GM18498 (cell line): ENCODE measurements at regions not wholly inside any gene's neighbourhood (a gene's known extent, or its start where the extent isn't known, plus 50 kb on each side); places are given as distances from the start of the nearest gene placed in this dataset.

Experiments used
- ATAC-seq: cut with Tn5 transposase; IDR thresholded peaks from one replicate; pipeline ENCODE4 v1.9.1; 2021; ENCODE audit warnings: mild to moderate bottlenecking, moderate library complexity; ENCODE audit not compliant: unreplicated experiment

- ATAC-seq: no peak
Measured at GRCh38 chr16:26189536-26189935, 497.8 kb downstream of the HS3ST4 start.

DNA sequence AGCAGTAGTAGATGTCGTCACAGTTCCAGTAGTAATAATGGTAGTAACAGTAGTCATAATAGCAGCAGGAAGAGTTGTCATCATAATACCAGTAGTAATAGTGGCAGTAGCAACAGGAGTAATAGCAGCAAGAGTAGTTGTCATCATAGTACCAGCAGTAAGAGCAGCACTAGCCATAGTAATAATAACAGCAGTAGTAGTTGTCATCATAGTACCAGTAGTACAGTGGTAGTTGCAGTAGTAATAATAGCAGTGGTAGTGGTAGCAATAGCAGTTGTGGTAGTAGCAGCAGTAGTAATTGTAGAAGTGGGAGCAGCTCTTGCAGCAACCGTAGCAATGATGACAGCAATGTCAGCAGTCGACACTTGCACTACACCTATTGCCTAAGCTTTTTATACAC, 502.8 kb downstream of the HS3ST4 start:
- no peak for ATAC-seq

DNA sequence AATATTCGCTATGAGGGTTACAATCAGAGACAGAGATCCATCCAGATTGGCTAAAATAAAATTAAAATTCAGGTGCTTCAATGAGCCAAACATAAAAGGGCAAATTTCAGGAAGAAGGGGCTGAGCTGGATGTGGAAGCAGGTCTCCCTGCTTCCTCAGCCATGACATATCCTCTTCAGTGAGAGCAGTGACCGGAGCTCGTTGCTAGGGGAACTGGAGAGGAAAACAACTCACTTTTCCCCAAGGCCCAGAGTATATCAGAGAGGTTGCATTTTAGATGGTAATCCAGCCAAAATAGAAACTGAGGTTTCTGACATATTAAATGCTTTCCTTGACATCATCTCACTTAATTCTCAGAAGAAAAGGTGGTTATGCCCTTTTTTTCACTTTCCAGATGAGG, 503.5 kb downstream of the HS3ST4 start:
- ATAC-seq: no peak

- ATAC-seq: no peak
Measured at GRCh38 chr16:26196310-26196709, 504.6 kb downstream of the HS3ST4 start.

- no peak for ATAC-seq
Measured at GRCh38 chr16:26196802-26197201, 505.0 kb downstream of the HS3ST4 start.

DNA sequence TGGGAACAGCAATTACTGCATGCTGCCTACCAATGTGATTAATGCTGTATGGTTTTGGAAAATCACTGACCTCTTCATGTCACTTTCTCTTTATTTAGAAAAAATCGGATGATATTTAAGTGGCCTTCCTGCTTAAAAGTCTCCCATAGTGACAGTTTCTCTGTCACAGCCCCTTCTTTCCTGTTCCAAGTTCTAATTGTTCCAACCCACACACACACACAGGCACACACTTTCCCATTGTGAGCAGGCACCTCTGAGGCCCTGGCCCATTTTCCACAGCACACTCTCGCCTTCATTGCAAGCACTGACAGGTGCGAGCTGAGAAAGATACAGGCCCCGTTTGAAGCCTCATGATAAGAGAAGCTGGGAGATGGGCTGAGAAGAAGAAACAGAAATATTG, 505.9 kb downstream of the HS3ST4 start:
- ATAC-seq: no peak

- no peak for ATAC-seq
Measured at GRCh38 chr16:26198221-26198620, 506.5 kb downstream of the HS3ST4 start.

DNA sequence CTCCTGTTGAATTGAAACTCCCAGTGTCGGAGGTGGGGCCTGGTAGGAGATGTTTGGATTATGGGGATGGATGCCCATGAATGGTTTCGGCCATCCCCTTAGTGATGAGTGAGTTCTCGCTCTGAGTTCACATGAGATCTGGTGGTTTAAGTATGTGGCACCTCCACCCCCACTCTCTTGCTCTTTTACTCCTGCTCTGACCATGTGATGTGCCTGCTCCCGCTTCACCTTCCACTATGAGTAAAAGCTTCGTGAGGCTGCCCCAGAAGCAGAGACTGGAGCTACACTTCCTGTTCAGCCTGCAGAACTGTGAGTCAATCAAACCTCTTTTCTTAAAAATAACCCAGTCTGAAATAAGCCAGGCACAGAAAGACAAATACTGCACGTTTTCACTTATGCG, 512.4 kb downstream of the HS3ST4 start:
- no peak for ATAC-seq

GRCh38 chr16:26211542-26211941, 519.8 kb downstream of the HS3ST4 start:
- ATAC-seq: no peak

GRCh38 chr16:26212599-26212998, 520.8 kb downstream of the HS3ST4 start:
- no peak for ATAC-seq

DNA sequence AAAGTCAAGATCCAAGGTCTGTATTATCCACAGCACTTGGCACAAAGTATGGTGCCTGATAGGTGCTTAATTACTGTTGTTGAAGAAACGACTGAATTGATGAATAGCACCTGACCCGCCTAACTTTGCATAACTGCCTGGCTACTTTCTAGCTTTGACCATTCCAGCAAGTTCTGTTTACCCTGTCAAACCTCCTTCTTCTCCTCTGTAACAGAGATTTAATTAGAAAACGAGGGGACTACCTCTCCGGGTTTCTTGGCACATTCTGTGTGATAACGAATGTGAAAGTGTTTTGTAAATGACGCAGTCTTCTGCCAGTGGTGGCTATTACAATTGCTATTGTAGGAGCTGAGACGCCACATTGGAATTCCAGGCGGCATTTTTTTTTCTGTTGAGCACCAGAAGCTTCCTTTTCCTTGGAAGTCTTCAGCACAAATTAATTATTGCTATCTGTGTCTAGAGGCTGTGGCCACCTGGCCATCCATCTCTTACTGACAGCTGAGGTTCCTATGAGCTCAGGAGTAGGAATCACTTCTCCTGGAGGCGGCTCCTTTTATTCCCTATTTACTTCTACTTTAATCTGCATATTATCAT, 522.9 kb downstream of the HS3ST4 start:
- ATAC-seq: no peak

GRCh38 chr16:26220894-26221293, 529.1 kb downstream of the HS3ST4 start:
- no peak for ATAC-seq

DNA sequence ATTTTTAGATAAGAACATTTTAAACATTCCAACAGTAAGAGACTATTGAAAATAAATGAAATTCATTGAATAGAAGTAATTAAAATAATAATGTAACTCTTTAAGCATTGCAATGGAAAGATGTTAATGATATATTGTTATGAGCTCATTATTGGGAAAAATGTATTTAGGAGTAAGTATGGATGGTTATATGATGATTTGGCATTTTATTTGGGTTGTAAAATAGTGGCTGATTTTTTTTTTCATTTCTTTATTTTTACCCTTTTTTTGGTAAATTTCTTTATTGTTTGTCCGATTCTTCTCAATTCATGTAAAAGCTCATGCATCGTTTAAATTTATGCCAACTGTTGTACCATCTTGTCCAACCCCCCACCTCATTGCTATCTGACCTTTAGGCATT, 539.9 kb downstream of the HS3ST4 start:
- ATAC-seq: no peak

GRCh38 chr16:26240807-26241206, 549.0 kb downstream of the HS3ST4 start:
- no peak for ATAC-seq

DNA sequence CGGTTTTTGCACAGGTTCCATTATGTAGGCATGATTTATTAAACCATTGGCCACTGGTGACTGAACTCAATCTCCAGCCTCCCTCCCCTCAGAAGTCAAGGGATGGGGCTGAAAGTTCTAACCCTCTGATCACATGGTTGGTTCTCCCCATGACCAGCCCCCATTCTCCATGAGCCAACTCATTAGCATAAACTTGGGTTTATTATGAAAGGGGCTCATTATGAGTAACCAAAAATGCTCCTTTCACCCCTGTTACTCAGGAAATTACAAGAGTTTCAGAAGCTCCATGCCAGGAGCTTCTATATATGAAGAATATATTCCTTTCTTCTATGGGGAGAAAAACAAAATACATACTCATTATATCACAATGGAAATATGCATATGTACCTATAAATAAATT, 555.3 kb downstream of the HS3ST4 start:
- ATAC-seq: no peak

DNA sequence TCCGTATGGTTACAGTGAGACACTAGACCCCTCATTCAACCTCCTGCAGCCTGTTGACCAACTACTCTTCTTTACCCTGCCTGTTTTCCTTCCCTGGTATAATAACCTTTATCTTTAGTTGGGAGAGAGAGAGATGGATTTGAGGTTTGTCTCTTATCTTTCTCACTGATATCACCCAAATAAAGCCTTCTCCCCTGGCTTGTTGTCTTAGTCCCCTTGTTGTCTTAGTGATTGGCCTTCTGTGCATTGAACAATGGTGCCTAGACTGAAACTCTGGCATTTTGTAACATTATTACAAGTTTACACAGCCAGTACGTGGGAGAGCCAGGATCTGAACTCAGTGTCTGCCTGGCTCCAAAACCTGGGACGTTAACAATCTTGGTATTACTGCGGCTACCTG, 560.8 kb downstream of the HS3ST4 start:
- ATAC-seq: no peak

GRCh38 chr16:26261621-26262020, 569.9 kb downstream of the HS3ST4 start:
- no peak for ATAC-seq

- no peak for ATAC-seq
Measured at GRCh38 chr16:26263406-26263805, 571.6 kb downstream of the HS3ST4 start.

DNA sequence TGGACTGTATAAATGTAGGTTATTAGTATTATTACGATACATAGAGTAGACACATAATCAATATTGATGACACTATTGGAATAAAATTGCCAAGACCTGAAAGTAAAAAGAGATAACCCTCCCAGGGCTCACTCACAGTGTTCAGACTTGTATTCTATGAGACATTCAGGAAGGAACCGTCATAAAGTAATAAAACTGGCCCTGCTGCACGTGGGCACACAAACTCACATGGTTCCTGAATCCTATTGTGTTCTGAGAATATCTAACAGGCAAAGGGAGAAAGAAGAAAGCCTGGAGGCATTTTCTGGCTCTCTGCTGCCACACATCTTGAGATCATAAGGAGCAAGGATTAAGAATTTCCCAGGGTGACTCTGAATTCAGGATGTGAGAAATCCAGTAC, 575.9 kb downstream of the HS3ST4 start:
- ATAC-seq: no peak

GRCh38 chr16:26269673-26270072, 577.9 kb downstream of the HS3ST4 start:
- no peak for ATAC-seq

DNA sequence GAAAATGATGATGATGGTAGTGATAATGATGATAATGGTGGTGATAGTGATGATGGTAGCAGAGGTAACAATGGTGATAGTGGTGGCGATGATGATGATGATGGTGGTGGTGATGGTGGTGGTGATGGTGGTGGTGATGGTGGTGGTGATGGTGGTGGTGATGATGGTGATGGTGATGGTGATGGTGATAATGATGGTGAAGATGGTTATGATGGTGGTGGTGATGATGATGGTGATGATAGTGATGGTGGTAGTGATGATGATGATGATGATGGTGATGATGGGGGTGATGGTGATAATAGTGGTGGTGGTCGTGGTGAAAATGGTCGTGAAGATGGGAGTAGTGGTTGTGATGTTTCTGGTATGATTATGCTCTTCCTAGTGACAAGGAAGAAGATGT, 581.8 kb downstream of the HS3ST4 start:
- ATAC-seq: no peak

DNA sequence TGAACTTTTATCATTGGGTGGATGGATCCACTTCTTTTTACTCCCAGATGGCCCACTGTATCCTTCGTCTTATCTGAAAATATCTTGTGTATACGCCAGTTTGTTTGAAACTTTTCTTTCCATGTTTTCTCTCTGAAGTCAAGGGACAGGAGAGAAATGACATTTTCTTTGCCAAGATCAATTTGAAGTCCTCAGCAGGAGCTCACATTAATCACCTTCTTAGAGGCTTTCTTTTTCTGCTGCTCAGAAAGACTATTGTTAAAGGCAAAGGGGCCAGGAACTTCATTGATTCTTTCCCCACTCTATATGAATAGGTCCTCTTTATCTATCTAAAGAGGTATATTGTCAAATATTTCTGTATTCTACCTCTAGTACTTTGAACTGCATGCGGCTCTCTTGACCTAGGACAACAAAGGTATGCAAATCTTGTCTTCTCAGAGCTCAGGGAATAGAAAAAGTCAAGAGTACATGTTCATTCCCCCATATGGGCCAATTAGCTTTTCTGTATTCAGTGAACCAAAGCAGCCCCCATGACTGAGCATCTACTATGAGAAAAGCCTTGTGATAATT, 583.3 kb downstream of the HS3ST4 start:
- ATAC-seq: no peak

- no peak for ATAC-seq
Measured at GRCh38 chr16:26276289-26276688, 584.5 kb downstream of the HS3ST4 start.
